Keratinocyte (primary cell): ENCODE measurements at regions not wholly inside any gene's neighbourhood (a gene's known extent, or its start where the extent isn't known, plus 50 kb on each side); places are given as distances from the start of the nearest gene placed in this dataset.

ENCODE experiments used
- DNase-seq: peaks from one replicate; pipeline ENCODE4 v3.0.0-alpha.2; 2011; ENCODE audit warnings: low read depth, missing footprints, low spot score
- FAIRE-seq: peaks from 2 replicates; lab custom pipeline; 2011; peaks lifted over from hg19 to GRCh38; lab: Jason Lieb, UNC
- H2AFZ ChIP-seq: 2 replicates; pipeline ENCODE4 v1.6.0; 2012; ENCODE audit warnings: low read length, control low read depth, inconsistent platforms; ENCODE audit not compliant: control insufficient read depth
- H3K27ac ChIP-seq: 2 replicates; pipeline ENCODE4 v1.5.1; 2011; ENCODE audit warnings: low read length; ENCODE audit not compliant: control insufficient read depth, insufficient read depth
- H3K27me3 ChIP-seq: 3 replicates; pipeline ENCODE4 v1.6.0; 2011; ENCODE audit warnings: low read length; ENCODE audit not compliant: control insufficient read depth, insufficient read depth; ENCODE audit errors: extremely low read depth
- H3K36me3 ChIP-seq, 2 experiments: 2 replicates in 1 of 2; 3 replicates in 1 of 2; pipeline ENCODE4 v1.5.1; 2011; ENCODE audit warnings: low read length in 2 of 2, mild to moderate bottlenecking in 1 of 2; ENCODE audit not compliant: control insufficient read depth in 2 of 2, insufficient read depth in 2 of 2; ENCODE audit errors: extremely low read depth in 1 of 2
- H3K4me1 ChIP-seq: 3 replicates; pipeline ENCODE4 v1.5.1; 2011; ENCODE audit warnings: low read length; ENCODE audit not compliant: control insufficient read depth, insufficient read depth; ENCODE audit errors: extremely low read depth
- H3K4me2 ChIP-seq: 3 replicates; pipeline ENCODE4 v1.6.0; 2011; ENCODE audit warnings: low read depth, low read length; ENCODE audit not compliant: control insufficient read depth, insufficient read depth; ENCODE audit errors: extremely low read depth
- H3K4me3 ChIP-seq, 3 experiments: fragments of 200-600 bp in 1 of 3; sonication (generic) in 1 of 3; 2 replicates in 2 of 3; 3 replicates in 1 of 3; pipeline ENCODE4 v1.5.1; 2011 to 2016; ENCODE audit warnings: low read length in 3 of 3, mild to moderate bottlenecking in 3 of 3, control low read depth in 2 of 3, inconsistent platforms in 1 of 3, low read depth in 1 of 3, mixed read lengths in 1 of 3, mixed run types in 1 of 3, moderate library complexity in 1 of 3; ENCODE audit not compliant: control insufficient read depth in 2 of 3, insufficient read depth in 2 of 3; ENCODE audit errors: extremely low read depth in 1 of 3
- H3K79me2 ChIP-seq: 2 replicates; pipeline ENCODE4 v1.6.0; 2012; ENCODE audit warnings: low read length; ENCODE audit not compliant: control insufficient read depth, insufficient read depth
- H3K9ac ChIP-seq: 3 replicates; pipeline ENCODE4 v1.6.0; 2011; ENCODE audit warnings: low read length; ENCODE audit not compliant: control insufficient read depth, insufficient read depth; ENCODE audit errors: extremely low read depth
- H3K9me1 ChIP-seq: 3 replicates; pipeline ENCODE4 v1.6.0; 2011; ENCODE audit warnings: low read length; ENCODE audit not compliant: control insufficient read depth, insufficient read depth; ENCODE audit errors: extremely low read depth
- H3K9me3 ChIP-seq: 2 replicates; pipeline ENCODE4 v1.5.1; 2012; ENCODE audit warnings: low read depth, low read length; ENCODE audit not compliant: control insufficient read depth
- H4K20me1 ChIP-seq: 3 replicates; pipeline ENCODE4 v1.6.0; 2011; ENCODE audit warnings: low read length; ENCODE audit not compliant: control insufficient read depth, insufficient read depth; ENCODE audit errors: extremely low read depth
- CTCF ChIP-seq, 3 experiments: IDR thresholded peaks in 1 of 3; conservative IDR thresholded peaks in 1 of 3; optimal IDR thresholded peaks in 1 of 3; 2 replicates in 2 of 3; 3 replicates in 1 of 3; pipeline versions ENCODE3 to v1.5.1; 2011; ENCODE audit warnings: low read length in 3 of 3, mild to moderate bottlenecking in 3 of 3, moderate library complexity in 2 of 3, control low read depth in 1 of 3, inconsistent platforms in 1 of 3; ENCODE audit not compliant: insufficient read depth in 2 of 3; ENCODE audit errors: extremely low read depth in 1 of 3
- EZH2 ChIP-seq: IDR thresholded peaks from one replicate; pipeline ENCODE4 v1.6.1; 2012; ENCODE audit warnings: inconsistent platforms, mild to moderate bottlenecking, low read length, moderate library complexity
- dilution Hi-C: fragments of 300-500 bp; cut with MboI; formaldehyde crosslinking; loops from one replicate; pipeline ENCODE4 v1.7.0; 2020; ENCODE audit warnings: low sequenced_read_pairs; ENCODE audit not compliant: extremely low pct_ligation_motif_present

- H3K4me3 ChIP-seq = no peak overlapping the region
- dilution Hi-C loops = no loop called here
- H3K9me3 ChIP-seq = no peaks in the 10 kb centered on the region
- no peak for DNase-seq
- TF ChIP-seq CTCF (optimal IDR thresholded peaks at IDR 0.05 in 1 of 3, IDR thresholded peaks at IDR 0.05 in 1 of 3, conservative IDR thresholded peaks at IDR 0.05 in 1 of 3; ENCODE audit: extremely low read depth in 1 of 3, insufficient read depth in 2 of 3, low read length in 3 of 3) (no peak), EZH2 (no peak)
- no peaks in the 10 kb centered on the region for H3K27me3 ChIP-seq
- H3K4me2 ChIP-seq = no peak overlapping the region
- no peak overlapping the region for H3K27ac ChIP-seq
- H3K9ac ChIP-seq = no peak overlapping the region
- no peaks in the 10 kb centered on the region for H4K20me1 ChIP-seq
- no peak for FAIRE-seq
- H3K79me2 ChIP-seq = no peaks in the 10 kb centered on the region
- no peaks in the 10 kb centered on the region for H3K4me1 ChIP-seq
- H3K9me1 ChIP-seq = no peaks in the 10 kb centered on the region
- H2AFZ ChIP-seq = no peak overlapping the region
- no peaks in the 10 kb centered on the region for H3K36me3 ChIP-seq
These were observed 426.3 kb downstream of the CETN3 start for GRCh38 chr5:89983216-89983615.

GRCh38 chr5:89981878-89982773 is 427.4 kb downstream of the CETN3 start:
- no peaks in the 10 kb centered on the region for H3K9me3 ChIP-seq
- DNase-seq = no peak
- H4K20me1 ChIP-seq = no peaks in the 10 kb centered on the region
- H3K36me3 ChIP-seq = no peaks in the 10 kb centered on the region
- H2AFZ ChIP-seq = no peak overlapping the region
- no peaks in the 10 kb centered on the region for H3K27me3 ChIP-seq
- H3K27ac ChIP-seq = no peak overlapping the region
- TF ChIP-seq EZH2 (no peak), CTCF (optimal IDR thresholded peaks at IDR 0.05 in 1 of 3, IDR thresholded peaks at IDR 0.05 in 1 of 3, conservative IDR thresholded peaks at IDR 0.05 in 1 of 3; ENCODE audit: extremely low read depth in 1 of 3, insufficient read depth in 2 of 3, low read length in 3 of 3) (no peak)
- no peak for FAIRE-seq
- no peaks in the 10 kb centered on the region for H3K79me2 ChIP-seq
- no peaks in the 10 kb centered on the region for H3K9me1 ChIP-seq
- no peak overlapping the region for H3K9ac ChIP-seq
- no peak overlapping the region for H3K4me3 ChIP-seq
- no peaks in the 10 kb centered on the region for H3K4me1 ChIP-seq
- H3K4me2 ChIP-seq = no peak overlapping the region
- dilution Hi-C loops = no loop called here
